K562 (cell line): ENCODE measurements at regions not wholly inside any gene's neighbourhood (a gene's known extent, or its start where the extent isn't known, plus 50 kb on each side); places are given as distances from the start of the nearest gene placed in this dataset.

Experiments used
- ATAC-seq: fragments of 200-7000 bp; cut with Tn5 transposase; 3 replicates; pipeline ENCODE4 v1.9.1; 2020; ENCODE audit warnings: moderate library complexity
- BruUV-seq: library from RNA; stranded (reverse); fragments of 400-500 nt; replicated peaks from 2 replicates; lab custom pipeline; 2021; lab: Mats Ljungman, UMichigan
- CTCF ChIA-PET: fragments of 300-600 bp; formaldehyde crosslinking; extraction: SDS; loops from one replicate; lab custom pipeline; 2021; ENCODE audit warnings: low intra/inter-chr PET ratio; lab: Yijun Ruan, JAX
- POLR2A ChIA-PET: fragments of 300-600, 350-650 bp; sonication (Branson Sonifier 250); formaldehyde crosslinking; extraction: SDS; loops from one replicate; lab custom pipeline; 2021; ENCODE audit warnings: antibody characterized with exemption, inconsistent platforms; lab: Yijun Ruan, JAX
- DNase-seq, 4 experiments: peaks; one replicate each; pipeline versions ENCODE4 v3.0.0 to v3.0.0-alpha.2; 2011 to 2018; ENCODE audit warnings: low spot score in 3 of 4, mixed read lengths in 3 of 4; ENCODE audit errors: extremely low read depth in 1 of 4
- FAIRE-seq: peaks from 2 replicates; lab custom pipeline; 2011; peaks lifted over from hg19 to GRCh38; lab: Jason Lieb, UNC
- H2AFZ ChIP-seq: 2 replicates; pipeline ENCODE4 v1.6.0; 2011; ENCODE audit warnings: low read depth, low read length, control low read depth, inconsistent platforms
- H3K27ac ChIP-seq: fragments of 200-600 bp; 3 replicates; pipeline ENCODE4 v1.8.0; 2011; ENCODE audit warnings: low read depth, mild to moderate bottlenecking, control low read depth, inconsistent platforms, low read length, moderate library complexity, mixed read lengths; ENCODE audit errors: extremely low read depth
- H3K27me3 ChIP-seq, 2 experiments: fragments of 300-600 bp in 1 of 2; 2 replicates in 1 of 2; 3 replicates in 1 of 2; pipeline versions ENCODE4 v1.6.0 to v1.8.0; 2011; ENCODE audit warnings: inconsistent platforms in 2 of 2, low read length in 2 of 2, mild to moderate bottlenecking in 1 of 2, mixed read lengths in 1 of 2, moderate library complexity in 1 of 2; ENCODE audit not compliant: control insufficient read depth in 2 of 2, insufficient read depth in 2 of 2
- H3K36me3 ChIP-seq: fragments of 300-600 bp; 3 replicates; pipeline ENCODE4 v1.8.0; 2011; ENCODE audit warnings: mild to moderate bottlenecking, low read length, inconsistent platforms; ENCODE audit not compliant: control insufficient read depth, insufficient read depth
- H3K4me1 ChIP-seq, 2 experiments: fragments of 200-600 bp in 1 of 2; replicated peaks in 1 of 2; 2 replicates in 1 of 2; 3 replicates in 1 of 2; pipeline versions ENCODE4 v1.5.1 to v1.8.0; 2011; ENCODE audit warnings: inconsistent platforms in 2 of 2, low read length in 2 of 2, mild to moderate bottlenecking in 1 of 2, mixed read lengths in 1 of 2, moderate library complexity in 1 of 2; ENCODE audit not compliant: control insufficient read depth in 2 of 2, insufficient read depth in 2 of 2
- H3K4me2 ChIP-seq: 2 replicates; pipeline ENCODE4 v1.6.1; 2011; ENCODE audit warnings: low read length, control low read depth, inconsistent platforms, mixed read lengths; ENCODE audit not compliant: insufficient read depth
- H3K4me3 ChIP-seq: fragments of 200-600 bp; sonication (generic), shearing (Covaris generic); 2 replicates; pipeline ENCODE4 v1.5.1; 2016; ENCODE audit warnings: control low read depth, inconsistent platforms
- H3K79me2 ChIP-seq: fragments of 200-600 bp; 3 replicates; pipeline ENCODE4 v1.8.0; 2011; ENCODE audit warnings: low read length, inconsistent platforms; ENCODE audit not compliant: control insufficient read depth, insufficient read depth
- H3K9ac ChIP-seq, 2 experiments: 2 replicates each; pipeline versions ENCODE4 v1.6.0 to v1.6.1; 2011; ENCODE audit warnings: low read depth in 2 of 2, low read length in 2 of 2, control low read depth in 1 of 2, inconsistent platforms in 1 of 2, mild to moderate bottlenecking in 1 of 2, mixed read lengths in 1 of 2; ENCODE audit not compliant: insufficient read depth in 1 of 2
- H3K9me1 ChIP-seq: one replicate; pipeline ENCODE4 v1.6.0; 2011; ENCODE audit warnings: inconsistent platforms, mild to moderate bottlenecking, low read length, moderate library complexity; ENCODE audit not compliant: control insufficient read depth, insufficient read depth
- H3K9me3 ChIP-seq: replicated peaks from 2 replicates; pipeline ENCODE4 v1.5.1; 2011; ENCODE audit warnings: low read depth, low read length, inconsistent platforms; ENCODE audit not compliant: control insufficient read depth, insufficient read depth
- H4K20me1 ChIP-seq: replicated peaks from 2 replicates; pipeline ENCODE4 v1.6.1; 2011; ENCODE audit warnings: low read length, inconsistent platforms, mixed read lengths; ENCODE audit not compliant: control insufficient read depth, insufficient read depth
- TBL1XR1 ChIP-seq, 2 experiments: IDR thresholded peaks; 2 replicates each; pipeline ENCODE4 v1.6.1; 2012; ENCODE audit warnings: improper control_type of control experiment in 2 of 2, low read length in 2 of 2, mild to moderate bottlenecking in 1 of 2
- ZNF431 ChIP-seq: sonication (generic); formaldehyde crosslinking; IDR thresholded peaks from 2 replicates; pipeline ENCODE4 v1.8.0; 2022; ENCODE audit warnings: mild to moderate bottlenecking, missing genetic modification reagents
- WGBS: fragments of 100-300 bp; shearing (Covaris generic); methylation state at CpG from one replicate; pipeline ENCODE4 v1.1.6; 2016; ENCODE audit warnings: low coverage, mixed read lengths; ENCODE audit not compliant: insufficient coverage; ENCODE audit errors: missing lambda C conversion rate; 5-methylcytosine and 5-hydroxymethylcytosine counted together
- in situ Hi-C: fragments of 300-500 bp; cut with MboI; formaldehyde crosslinking; loops from 4 replicates; pipeline ENCODE4 v1.15.0; 2018; ENCODE audit warnings: inconsistent platforms, mixed read lengths
- intact Hi-C: fragments of 100-400 bp; cut with micrococcal nuclease; formaldehyde crosslinking; loops from 2 replicates; pipeline ENCODE4 v1.14.2; 2022
- TF ChIP-seq, protein P1 (sequence below): fragments of 450-650 bp; IDR thresholded peaks from 2 replicates; pipeline ENCODE4 v1.6.1; 2016; ENCODE audit warnings: antibody characterized with exemption
- TF ChIP-seq, protein P2 (sequence below): IDR thresholded peaks from 2 replicates; pipeline ENCODE4 v1.6.1; 2012; ENCODE audit warnings: low read depth, low read length, improper control_type of control experiment, borderline replicate concordance

DNA sequence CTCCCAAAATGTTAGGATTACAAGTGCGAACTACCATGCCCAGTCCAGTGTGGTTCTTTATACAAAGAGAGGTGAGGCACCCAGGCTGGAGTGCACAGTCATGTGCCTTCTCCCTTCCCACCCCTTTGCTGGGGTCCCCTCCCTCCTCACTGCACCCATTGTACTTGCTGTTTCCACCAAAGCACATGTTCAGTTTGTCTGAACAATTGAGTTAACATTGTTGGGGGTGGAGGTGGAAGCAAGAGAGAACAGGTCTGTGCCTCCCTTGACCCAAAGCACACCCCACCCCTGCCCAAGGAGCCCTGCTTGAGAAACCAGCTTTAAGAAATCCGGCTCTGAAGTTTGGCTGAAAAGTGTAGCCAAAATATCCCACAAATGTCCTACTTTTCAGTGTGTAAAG, 142.3 kb upstream of the CDH5 start (continued):
- TF ChIP-seq, protein P1, sequence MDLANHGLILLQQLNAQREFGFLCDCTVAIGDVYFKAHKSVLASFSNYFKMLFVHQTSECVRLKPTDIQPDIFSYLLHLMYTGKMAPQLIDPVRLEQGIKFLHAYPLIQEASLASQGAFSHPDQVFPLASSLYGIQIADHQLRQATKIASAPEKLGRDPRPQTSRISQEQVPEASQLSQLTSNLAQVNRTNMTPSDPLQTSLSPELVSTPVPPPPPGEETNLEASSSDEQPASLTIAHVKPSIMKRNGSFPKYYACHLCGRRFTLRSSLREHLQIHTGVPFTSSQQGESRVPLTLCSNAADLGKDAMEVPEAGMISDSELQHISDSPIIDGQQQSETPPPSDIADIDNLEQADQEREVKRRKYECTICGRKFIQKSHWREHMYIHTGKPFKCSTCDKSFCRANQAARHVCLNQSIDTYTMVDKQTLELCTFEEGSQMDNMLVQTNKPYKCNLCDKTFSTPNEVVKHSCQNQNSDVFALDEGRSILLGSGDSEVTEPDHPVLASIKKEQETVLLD: no peak
- no peak for TF ChIP-seq ZNF431 (CRISPR knock-in tag)
- TF ChIP-seq, protein P2, sequence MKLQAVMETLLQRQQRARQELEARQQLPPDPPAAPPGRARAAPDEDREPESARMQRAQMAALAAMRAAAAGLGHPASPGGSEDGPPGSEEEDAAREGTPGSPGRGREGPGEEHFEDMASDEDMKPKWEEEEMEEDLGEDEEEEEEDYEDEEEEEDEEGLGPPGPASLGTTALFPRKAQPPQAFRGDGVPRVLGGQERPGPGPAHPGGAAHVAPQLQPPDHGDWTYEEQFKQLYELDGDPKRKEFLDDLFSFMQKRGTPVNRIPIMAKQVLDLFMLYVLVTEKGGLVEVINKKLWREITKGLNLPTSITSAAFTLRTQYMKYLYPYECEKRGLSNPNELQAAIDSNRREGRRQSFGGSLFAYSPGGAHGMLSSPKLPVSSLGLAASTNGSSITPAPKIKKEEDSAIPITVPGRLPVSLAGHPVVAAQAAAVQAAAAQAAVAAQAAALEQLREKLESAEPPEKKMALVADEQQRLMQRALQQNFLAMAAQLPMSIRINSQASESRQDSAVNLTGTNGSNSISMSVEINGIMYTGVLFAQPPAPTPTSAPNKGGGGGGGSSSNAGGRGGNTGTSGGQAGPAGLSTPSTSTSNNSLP: no peak
- no peak for TF ChIP-seq TBL1XR1 (IDR thresholded peaks at IDR 0.05; ENCODE audit: low read length in 2 of 2)
- TF ChIP-seq, all 486 proteins: peak for 0

DNA sequence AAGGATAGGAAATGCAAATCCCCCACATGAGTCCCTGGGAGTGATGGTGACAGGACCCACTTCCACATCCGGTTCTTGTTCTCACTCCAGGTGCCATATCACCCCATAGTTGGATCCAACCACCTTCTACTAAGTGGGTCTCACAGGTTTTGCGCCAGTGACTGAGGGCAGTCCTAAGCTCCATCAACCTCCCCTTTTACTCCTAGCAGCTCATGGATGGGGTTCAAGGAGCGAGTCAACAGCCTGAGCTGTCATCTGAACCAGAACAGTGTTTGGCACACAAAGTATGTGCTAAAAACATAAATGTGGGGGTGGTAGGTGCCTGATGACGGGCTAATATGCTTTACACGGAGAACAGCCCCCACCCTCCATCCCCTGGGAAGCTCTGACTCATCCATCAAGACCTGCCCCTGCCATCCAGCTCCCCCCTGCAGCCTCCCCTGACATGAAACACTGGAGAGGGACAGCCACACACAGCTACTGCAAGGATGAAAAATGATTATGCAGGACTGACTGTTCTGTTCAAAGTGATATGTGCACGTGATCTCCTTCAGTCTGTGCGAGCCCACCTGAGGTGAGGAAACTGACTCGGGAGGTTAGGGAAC, 143.2 kb upstream of the CDH5 start:
- no peak for ATAC-seq
- Histone ChIP-seq H3K9ac (no peak overlapping the region), H2AFZ (no peak overlapping the region), H3K4me2 (no peak overlapping the region), H3K79me2 (no peaks in the 10 kb centered on the region), H4K20me1 (no peaks in the 10 kb centered on the region), H3K9me1 (no peaks in the 10 kb centered on the region), H3K4me1 (no peaks in the 10 kb centered on the region), H3K27ac (no peak overlapping the region), H3K9me3 (no peaks in the 10 kb centered on the region), H3K4me3 (no peak overlapping the region), H3K27me3 (no peaks in the 10 kb centered on the region), H3K36me3 (no peaks in the 10 kb centered on the region)
- CTCF ChIA-PET: no interaction called here
- 1% methylated on average over 8 of the region's 8 CpGs for WGBS
- DNase-seq: no peak
- no TSS peak for BruUV-seq
- POLR2A ChIA-PET: interaction anchor here (0.7 kb wide), 1 partner anchor 36 kb away, joined by 3 read pairs; no protein-coding TSS in a partner anchor
- intact Hi-C loops: no loop called here
- no peak for TF ChIP-seq TBL1XR1 (IDR thresholded peaks at IDR 0.05; ENCODE audit: low read length in 2 of 2)
- FAIRE-seq: no peak
- in situ Hi-C loops: no loop called here
